Psoas muscle (tissue), 7 donors: ENCODE measurements at regions not wholly inside any gene's neighbourhood (a gene's known extent, or its start where the extent isn't known, plus 50 kb on each side); places are given as distances from the start of the nearest gene placed in this dataset.

ENCODE experiments used
- ATAC-seq, 4 donors: fragments of 200-7000 bp; cut with Tn5 transposase; one replicate each; pipeline ENCODE4 v1.9.1; 2020; ENCODE audit warnings: moderate library complexity in 3 of 4, mild to moderate bottlenecking in 2 of 4
- DNase-seq, 2 donors: peaks; one replicate each; pipeline ENCODE4 v3.0.0-alpha.2; 2020
- H3K27ac ChIP-seq: fragments of 200-600 bp; one replicate; pipeline ENCODE4 v1.8.0; 2022
- H3K27me3 ChIP-seq, 3 donors: fragments of 200-600 bp in 1 of 3; one replicate each; pipeline versions ENCODE4 v1.6.1 to v1.8.0; 2013 to 2022; ENCODE audit warnings: low read length in 2 of 3, mild to moderate bottlenecking in 2 of 3, moderate library complexity in 1 of 3; ENCODE audit not compliant: insufficient read depth in 3 of 3
- H3K36me3 ChIP-seq, 2 donors: fragments of 200-600 bp in 1 of 2; one replicate each; pipeline versions ENCODE4 v1.6.1 to v1.8.0; 2013 to 2022; ENCODE audit warnings: low read depth in 1 of 2, mild to moderate bottlenecking in 1 of 2, moderate library complexity in 1 of 2; ENCODE audit not compliant: insufficient read depth in 1 of 2
- H3K4me1 ChIP-seq: fragments of 200-600 bp; one replicate; pipeline ENCODE4 v1.8.0; 2022
- H3K4me3 ChIP-seq: fragments of 200-600 bp; one replicate; pipeline ENCODE4 v1.8.0; 2022; ENCODE audit warnings: mild to moderate bottlenecking
- H3K9me3 ChIP-seq: fragments of 200-600 bp; one replicate; pipeline ENCODE4 v1.8.0; 2022
- WGBS, 3 donors: extraction: QIAGEN DNeasy Blood & Tissue Kit; methylation state at CpG; one replicate each; pipeline versions ENCODE4 v1.1.6 to v1.1.7; 2013; 5-methylcytosine and 5-hydroxymethylcytosine counted together
- intact Hi-C, 2 donors: fragments of 100-400 bp; cut with DNase I; formaldehyde crosslinking; loops; one replicate each; pipeline versions ENCODE4 v1.11.0 to v1.14.2; 2022
- TF ChIP-seq, protein P1 (sequence below): fragments of 200-600 bp; IDR thresholded peaks from one replicate; pipeline ENCODE4 v1.8.0; 2022; ENCODE audit warnings: antibody characterized with exemption
- donor health status: healthy with polysubstance abuse.
- donor health status: DM: no; HTN: no; CAD: no; lungs with moderate emphysema.
- donor health status: Bipolar disorder and iron deficiency.
- donor health status: healthy.
- donor health status: DM: yes; HTN: yes; CAD: no.
- donor health status: DM: no; HTN: no; CAD: no.
- donor health status: DM: yes; HTN: yes; CAD: no.

DNA sequence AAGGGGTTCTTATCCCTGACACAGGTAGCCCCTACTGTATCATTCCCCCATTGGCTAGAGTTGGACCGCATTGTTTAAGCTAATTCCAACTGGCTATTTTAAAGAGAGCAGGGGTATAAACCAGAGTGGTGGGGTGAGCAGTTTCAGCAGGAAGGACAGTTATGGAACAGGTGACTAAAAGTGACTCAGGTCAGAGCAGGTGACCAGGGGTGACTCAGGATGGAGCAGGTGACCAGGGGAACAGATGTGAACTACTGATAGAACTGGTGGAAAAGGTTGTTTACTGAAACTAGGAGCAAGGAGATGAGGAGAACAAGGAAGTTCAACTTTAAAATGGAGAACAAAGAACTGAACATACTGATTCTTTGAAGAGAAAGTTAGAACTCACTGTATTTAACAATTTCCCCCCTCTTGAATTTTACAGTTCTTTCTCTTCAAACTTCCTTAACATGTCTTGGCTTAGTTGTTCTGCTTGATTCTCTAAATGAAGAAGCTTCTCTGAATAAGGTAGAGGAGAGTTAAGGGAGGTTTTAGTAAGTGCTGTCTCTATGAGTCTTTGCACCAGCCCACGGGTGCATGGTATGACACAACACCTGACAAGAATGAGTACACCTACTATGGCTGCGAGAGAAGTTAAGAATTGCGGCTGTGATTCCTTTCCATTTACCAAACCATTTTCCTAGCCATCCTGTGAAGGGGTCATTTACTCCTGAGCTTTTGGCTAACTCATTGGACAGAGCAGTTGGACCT, 83.4 kb upstream of the WNT7A start:
- H3K36me3 ChIP-seq, result no peaks in the 10 kb centered on the region
- H3K9me3 ChIP-seq, result no peaks in the 10 kb centered on the region
- H3K4me3 ChIP-seq, result no peak overlapping the region
- TF ChIP-seq, protein P1, sequence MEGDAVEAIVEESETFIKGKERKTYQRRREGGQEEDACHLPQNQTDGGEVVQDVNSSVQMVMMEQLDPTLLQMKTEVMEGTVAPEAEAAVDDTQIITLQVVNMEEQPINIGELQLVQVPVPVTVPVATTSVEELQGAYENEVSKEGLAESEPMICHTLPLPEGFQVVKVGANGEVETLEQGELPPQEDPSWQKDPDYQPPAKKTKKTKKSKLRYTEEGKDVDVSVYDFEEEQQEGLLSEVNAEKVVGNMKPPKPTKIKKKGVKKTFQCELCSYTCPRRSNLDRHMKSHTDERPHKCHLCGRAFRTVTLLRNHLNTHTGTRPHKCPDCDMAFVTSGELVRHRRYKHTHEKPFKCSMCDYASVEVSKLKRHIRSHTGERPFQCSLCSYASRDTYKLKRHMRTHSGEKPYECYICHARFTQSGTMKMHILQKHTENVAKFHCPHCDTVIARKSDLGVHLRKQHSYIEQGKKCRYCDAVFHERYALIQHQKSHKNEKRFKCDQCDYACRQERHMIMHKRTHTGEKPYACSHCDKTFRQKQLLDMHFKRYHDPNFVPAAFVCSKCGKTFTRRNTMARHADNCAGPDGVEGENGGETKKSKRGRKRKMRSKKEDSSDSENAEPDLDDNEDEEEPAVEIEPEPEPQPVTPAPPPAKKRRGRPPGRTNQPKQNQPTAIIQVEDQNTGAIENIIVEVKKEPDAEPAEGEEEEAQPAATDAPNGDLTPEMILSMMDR, result no peak
- DNase-seq (no peak), ATAC-seq (no peak)
- intact Hi-C loops, result no loop called here
- 93 to 94% (median 93%) methylated on average over 4 of the region's 4 CpGs for WGBS, 3 donors
- no peaks in the 10 kb centered on the region for H3K27me3 ChIP-seq
- no peak overlapping the region for H3K27ac ChIP-seq
- no peaks in the 10 kb centered on the region for H3K4me1 ChIP-seq

DNA sequence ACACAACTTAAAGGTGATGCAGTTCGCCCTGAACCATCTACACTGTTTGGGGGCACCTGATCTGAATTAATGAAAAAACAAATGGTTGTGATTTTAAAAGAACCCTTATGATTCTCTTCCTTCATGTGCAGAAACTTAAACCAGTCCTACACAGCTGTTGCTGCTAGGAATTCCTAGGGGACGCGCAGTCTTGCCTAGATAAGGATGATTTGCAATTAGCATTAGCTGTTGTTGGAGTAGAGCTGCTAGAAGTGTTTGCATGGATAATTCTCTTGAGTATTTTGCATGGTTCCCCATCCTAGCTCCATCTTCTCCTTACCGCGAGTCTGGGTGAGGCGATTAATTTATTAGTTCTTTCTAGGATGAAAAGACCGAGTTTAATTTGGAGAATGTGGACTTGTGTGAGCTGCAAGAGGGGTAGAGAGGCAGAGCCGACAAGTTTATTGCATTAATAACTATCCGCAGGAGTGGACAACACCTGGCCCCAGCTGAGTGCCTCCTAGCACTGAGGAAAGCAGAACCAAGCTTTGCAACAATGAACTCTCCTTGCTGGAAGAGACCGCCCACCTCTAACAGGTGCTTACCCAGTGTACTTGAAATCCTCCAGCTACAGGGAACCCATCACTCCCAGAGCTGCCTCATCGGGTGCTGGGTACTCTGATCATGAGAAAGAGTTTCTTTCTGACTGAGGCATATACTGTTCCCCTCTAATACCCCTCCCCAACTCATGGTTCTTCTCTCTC, 75.0 kb upstream of the WNT7A start:
- no peaks in the 10 kb centered on the region for H3K36me3 ChIP-seq
- H3K4me3 ChIP-seq, result no peak overlapping the region
- no peaks in the 10 kb centered on the region for H3K9me3 ChIP-seq
- 61 to 64% (median 63%) methylated on average over 11 of the region's 11 CpGs for WGBS, 3 donors
- no peak overlapping the region for H3K27ac ChIP-seq
- intact Hi-C loops, result no loop called here
- TF ChIP-seq, protein P1, result no peak
- DNase-seq, result no peak
- peaks cover 0 to 11% (median 0%) of the 10 kb centered on the region in 3 donors for H3K27me3 ChIP-seq
- ATAC-seq, result no peak
- no peaks in the 10 kb centered on the region for H3K4me1 ChIP-seq

DNA sequence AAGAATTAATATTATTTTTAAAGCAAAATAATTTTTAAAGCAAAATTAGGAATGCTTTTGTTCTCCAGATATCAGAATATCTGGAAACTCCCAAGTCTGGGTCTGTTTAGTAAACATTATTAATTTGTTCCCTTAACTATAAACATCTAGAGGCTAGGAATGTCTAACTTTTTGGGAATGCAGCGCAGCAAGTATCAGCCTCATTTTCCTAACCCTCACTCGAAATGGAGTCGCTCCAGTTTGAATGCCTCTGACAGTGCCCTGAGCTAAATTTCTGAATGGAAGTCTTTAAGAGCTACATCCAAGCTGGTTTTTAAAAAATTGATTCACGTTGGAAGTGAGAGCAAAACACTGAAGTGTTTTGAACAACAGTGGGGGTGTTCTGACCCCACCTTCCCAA, 74.4 kb upstream of the WNT7A start:
- no peaks in the 10 kb centered on the region for H3K4me1 ChIP-seq
- H3K36me3 ChIP-seq, result no peaks in the 10 kb centered on the region
- DNase-seq (no peak), ATAC-seq (no peak)
- 68 to 72% (median 72%) methylated on average over 4 of the region's 4 CpGs for WGBS, 3 donors
- H3K27ac ChIP-seq, result no peak overlapping the region
- intact Hi-C loops, result no loop called here
- TF ChIP-seq, protein P1, result no peak
- no peaks in the 10 kb centered on the region for H3K9me3 ChIP-seq
- H3K27me3 ChIP-seq, result peaks cover 0 to 12% (median 0%) of the 10 kb centered on the region in 3 donors
- no peak overlapping the region for H3K4me3 ChIP-seq

DNA sequence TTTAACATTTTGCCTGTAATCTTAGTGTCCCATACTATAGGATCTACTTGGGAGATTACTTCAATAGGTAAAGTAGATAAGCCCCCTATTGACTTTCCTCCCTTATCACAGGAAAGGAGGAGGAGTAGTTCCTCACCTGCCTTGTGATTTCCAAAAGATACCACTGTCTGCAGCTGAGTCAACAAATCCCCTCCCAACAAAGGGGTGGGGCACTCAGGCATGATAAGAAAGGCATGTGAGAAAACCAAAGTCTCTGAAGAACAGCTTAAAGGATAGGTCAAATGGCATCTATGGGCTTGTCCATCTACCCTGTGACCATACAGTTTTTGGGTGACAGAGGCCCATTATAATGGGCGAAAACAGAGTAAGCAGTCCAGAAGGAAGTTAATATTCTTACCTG, 71.3 kb upstream of the WNT7A start:
- WGBS, 3 donors, result 94 to 96% (median 94%) methylated on average over 1 of the region's 1 CpG

More for the DNA sequence above, 71.3 kb upstream of the WNT7A start:
- no peak overlapping the region for H3K27ac ChIP-seq
- peaks cover 0 to 12% (median 2%) of the 10 kb centered on the region in 3 donors for H3K27me3 ChIP-seq
- no peaks in the 10 kb centered on the region for H3K36me3 ChIP-seq
- H3K4me3 ChIP-seq, result no peak overlapping the region
- intact Hi-C loops, result no loop called here
- no peaks in the 10 kb centered on the region for H3K4me1 ChIP-seq
- ATAC-seq (no peak), DNase-seq (no peak)
- TF ChIP-seq, protein P1, result no peak
- peaks cover 2% of the 10 kb centered on the region for H3K9me3 ChIP-seq
